Prostate gland (tissue), 2 donors: ENCODE measurements at regions not wholly inside any gene's neighbourhood (a gene's known extent, or its start where the extent isn't known, plus 50 kb on each side); places are given as distances from the start of the nearest gene placed in this dataset.

Experiments
- DNase-seq: peaks from one replicate; pipeline ENCODE4 v3.0.0-alpha.2; 2019; ENCODE audit warnings: low spot score
- H3K27ac ChIP-seq, 2 donors: fragments of 200-600 bp; sonication (generic); 2 replicates each; pipeline ENCODE4 v1.5.1; 2017 to 2019
- H3K27me3 ChIP-seq: fragments of 200-600 bp; sonication (generic); replicated peaks from 2 replicates; pipeline ENCODE4 v1.5.1; 2019; ENCODE audit not compliant: insufficient read depth
- H3K36me3 ChIP-seq, 2 donors: fragments of 200-600 bp; sonication (generic); 1 replicate in 1 of 2; 2 replicates in 1 of 2; pipeline versions ENCODE4 v1.5.1 to v1.8.1; 2017 to 2019
- H3K4me1 ChIP-seq: fragments of 200-600 bp; sonication (generic); replicated peaks from 2 replicates; pipeline ENCODE4 v1.5.1; 2019
- H3K4me3 ChIP-seq, 2 donors: fragments of 200-600 bp; sonication (generic); 2 replicates each; pipeline ENCODE4 v1.5.1; 2017 to 2019
- H3K9me3 ChIP-seq: fragments of 200-600 bp; sonication (generic); 2 replicates; pipeline ENCODE4 v1.5.1; 2017
- CTCF ChIP-seq, 4 experiments: fragments of 200-600 bp in 2 of 4; fragments of 450-650 bp in 2 of 4; sonication (generic) in 2 of 4; IDR thresholded peaks; 1 replicate in 3 of 4; 2 replicates in 1 of 4; pipeline ENCODE4 v1.5.1; 2016 to 2019; ENCODE audit warnings: antibody characterized with exemption in 4 of 4, mild to moderate bottlenecking in 2 of 4, moderate library complexity in 2 of 4
- POLR2A ChIP-seq: fragments of 450-650 bp; IDR thresholded peaks from one replicate; pipeline ENCODE4 v1.6.1; 2016; ENCODE audit warnings: antibody characterized with exemption, mild to moderate bottlenecking
- POLR2AphosphoS5 ChIP-seq: sonication (generic); formaldehyde crosslinking; IDR thresholded peaks from one replicate; pipeline ENCODE4 v1.6.1; 2017; ENCODE audit warnings: antibody characterized with exemption
- WGBS: methylation state at CpG from one replicate; pipeline ENCODE4 v1.1.5; 2018; 5-methylcytosine and 5-hydroxymethylcytosine counted together
- intact Hi-C: fragments of 100-400 bp; cut with DNase I; formaldehyde crosslinking; loops from one replicate; pipeline ENCODE4 v1.14.2; 2022

DNA sequence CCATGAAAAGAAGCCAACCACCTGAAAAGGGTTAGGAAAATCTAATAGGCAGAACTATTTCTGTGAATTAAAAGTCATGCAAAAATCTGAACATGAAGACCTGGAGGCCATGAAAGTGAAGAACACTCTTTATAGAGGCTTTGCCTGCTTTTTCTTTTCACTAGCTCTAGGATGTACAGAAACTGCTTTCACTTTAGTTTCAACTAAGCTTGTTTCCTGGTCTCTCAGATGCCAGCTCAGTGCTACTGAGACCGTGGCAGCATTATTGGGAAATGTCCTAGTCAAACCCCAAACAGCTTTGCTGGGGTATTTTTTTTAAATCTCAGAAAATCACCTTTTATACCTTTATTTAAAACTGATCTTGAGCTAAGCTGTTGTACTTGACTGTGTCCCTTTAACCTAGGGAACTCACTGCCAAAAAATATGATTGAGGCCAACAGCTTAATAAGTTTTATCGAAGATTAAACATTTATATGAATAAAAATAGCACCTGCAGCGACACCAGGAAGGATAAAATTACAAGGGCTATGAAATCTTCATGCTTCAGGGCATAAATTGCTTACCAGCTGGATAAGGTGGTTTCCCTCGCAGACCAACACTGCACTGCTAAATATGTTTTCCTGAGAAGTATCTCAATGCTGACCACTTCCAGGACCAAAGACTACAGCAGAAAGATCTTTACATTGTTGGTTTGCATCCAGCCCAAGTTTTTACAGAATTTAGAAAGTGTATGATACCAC lies 621.8 kb upstream of the ZFHX3 start:
- WGBS: 52% methylated on average over 4 of the region's 4 CpGs
- no peak overlapping the region for H3K27ac ChIP-seq
- no peaks in the 10 kb centered on the region for H3K9me3 ChIP-seq
- no peaks in the 10 kb centered on the region for H3K4me1 ChIP-seq
- DNase-seq: no peak
- TF ChIP-seq CTCF (IDR thresholded peaks at IDR 0.05) (no peak), POLR2AphosphoS5 (no peak), POLR2A (no peak)
- intact Hi-C loops: no loop called here
- H3K4me3 ChIP-seq: no peak overlapping the region
- H3K27me3 ChIP-seq: no peaks in the 10 kb centered on the region
- H3K36me3 ChIP-seq: no peaks in the 10 kb centered on the region

GRCh38 chr16:73663720-73664119 lies 615.8 kb upstream of the ZFHX3 start:
- Histone ChIP-seq H3K27me3 (no peaks in the 10 kb centered on the region), H3K9me3 (no peaks in the 10 kb centered on the region), H3K27ac (no peak overlapping the region), H3K36me3 (no peaks in the 10 kb centered on the region), H3K4me1 (no peaks in the 10 kb centered on the region), H3K4me3 (no peak overlapping the region)
- intact Hi-C loops: no loop called here
- WGBS: 52% methylated on average over 2 of the region's 2 CpGs
- TF ChIP-seq CTCF (IDR thresholded peaks at IDR 0.05) (no peak), POLR2AphosphoS5 (no peak), POLR2A (no peak)
- DNase-seq: no peak

- no peak overlapping the region for H3K4me3 ChIP-seq
- H3K27me3 ChIP-seq: no peaks in the 10 kb centered on the region
- H3K4me1 ChIP-seq: no peaks in the 10 kb centered on the region
- no peaks in the 10 kb centered on the region for H3K9me3 ChIP-seq
- H3K27ac ChIP-seq: no peak overlapping the region
- WGBS: 82% methylated on average over 2 of the region's 2 CpGs
- DNase-seq: no peak
- TF ChIP-seq POLR2AphosphoS5 (no peak), CTCF (IDR thresholded peaks at IDR 0.05) (no peak), POLR2A (no peak)
- no peaks in the 10 kb centered on the region for H3K36me3 ChIP-seq
- intact Hi-C loops: no loop called here
Observed at GRCh38 chr16:73636196-73636595, 588.3 kb upstream of the ZFHX3 start.

- no peak for DNase-seq
- TF ChIP-seq POLR2AphosphoS5 (no peak), POLR2A (no peak), CTCF (IDR thresholded peaks at IDR 0.05) (no peak)
- H3K4me3 ChIP-seq: no peak overlapping the region
- WGBS: 73% methylated on average over 8 of the region's 8 CpGs
- no peaks in the 10 kb centered on the region for H3K9me3 ChIP-seq
- no peaks in the 10 kb centered on the region for H3K4me1 ChIP-seq
- no peaks in the 10 kb centered on the region for H3K27me3 ChIP-seq
- intact Hi-C loops: no loop called here
- H3K36me3 ChIP-seq: no peaks in the 10 kb centered on the region
- no peak overlapping the region for H3K27ac ChIP-seq
Observed at GRCh38 chr16:73629011-73629410, 581.1 kb upstream of the ZFHX3 start.

GRCh38 chr16:73617738-73618137 lies 569.8 kb upstream of the ZFHX3 start:
- H3K27me3 ChIP-seq: no peaks in the 10 kb centered on the region
- no peak overlapping the region for H3K27ac ChIP-seq
- intact Hi-C loops: no loop called here
- no peaks in the 10 kb centered on the region for H3K9me3 ChIP-seq
- 92% methylated on average over 4 of the region's 4 CpGs for WGBS
- H3K4me1 ChIP-seq: no peaks in the 10 kb centered on the region
- no peak for TF ChIP-seq CTCF (IDR thresholded peaks at IDR 0.05)
- TF ChIP-seq POLR2AphosphoS5: no peak
- no peak for TF ChIP-seq POLR2A
- no peak overlapping the region for H3K4me3 ChIP-seq
- no peaks in the 10 kb centered on the region for H3K36me3 ChIP-seq
- DNase-seq: no peak
